ENCODE measurements at regions not wholly inside any gene's neighbourhood (a gene's known extent, or its start where the extent isn't known, plus 50 kb on each side); places are given as distances from the start of the nearest gene placed in this dataset.

GRCh38 chr2:8078705-8079104 is 603.2 kb upstream of the ID2 start:
- DNase-seq, result no peak

- DNase-seq, result no peak
Observed at GRCh38 chr2:8080063-8080462, 601.8 kb upstream of the ID2 start.

- DNase-seq, result peak; percentile 39
Observed at GRCh38 chr2:8081130-8081529, 600.7 kb upstream of the ID2 start.

- DNase-seq, result no peak
Observed at GRCh38 chr2:8082840-8083239, 599.0 kb upstream of the ID2 start.

GRCh38 chr2:8086357-8086756 is 595.5 kb upstream of the ID2 start:
- DNase-seq, result no peak

GRCh38 chr2:8086796-8087479 is 594.9 kb upstream of the ID2 start:
- no peak for DNase-seq

GRCh38 chr2:8087480-8087840 is 594.4 kb upstream of the ID2 start:
- no peak for DNase-seq

- DNase-seq, result no peak
Observed at GRCh38 chr2:8088810-8089209, 593.0 kb upstream of the ID2 start.

- no peak for DNase-seq
Observed at GRCh38 chr2:8089596-8089995, 592.3 kb upstream of the ID2 start.

- no peak for DNase-seq
Observed at GRCh38 chr2:8090748-8091700, 590.8 kb upstream of the ID2 start.

GRCh38 chr2:8094526-8094925 is 587.3 kb upstream of the ID2 start:
- DNase-seq, result no peak

- DNase-seq, result no peak
Observed at GRCh38 chr2:8095978-8096377, 585.9 kb upstream of the ID2 start.

GRCh38 chr2:8096484-8096883 is 585.4 kb upstream of the ID2 start:
- no peak for DNase-seq

GRCh38 chr2:8098476-8099266 is 583.2 kb upstream of the ID2 start:
- no peak for DNase-seq

GRCh38 chr2:8099267-8099582 is 582.6 kb upstream of the ID2 start:
- no peak for DNase-seq

GRCh38 chr2:8101614-8102277 is 580.1 kb upstream of the ID2 start:
- no peak for DNase-seq

- DNase-seq, result no peak
Observed at GRCh38 chr2:8102470-8102869, 579.4 kb upstream of the ID2 start.

GRCh38 chr2:8103085-8103708 is 578.7 kb upstream of the ID2 start:
- DNase-seq, result no peak

GRCh38 chr2:8107150-8107549 is 574.7 kb upstream of the ID2 start:
- no peak for DNase-seq

GRCh38 chr2:8107621-8108378 is 574.1 kb upstream of the ID2 start:
- DNase-seq, result no peak

- DNase-seq, result no peak
Observed at GRCh38 chr2:8110716-8111115, 571.1 kb upstream of the ID2 start.

- no peak for DNase-seq
Observed at GRCh38 chr2:8111193-8111592, 570.7 kb upstream of the ID2 start.
